ENCODE measurements at regions not wholly inside any gene's neighbourhood (a gene's known extent, or its start where the extent isn't known, plus 50 kb on each side); places are given as distances from the start of the nearest gene placed in this dataset.
A peak's percentile ranks its signal among the peaks of the same experiment; 100 is the strongest.

- H3F3A ChIP-seq (ENCODE audit: low read depth), result no peaks in the 10 kb centered on the region
- TF ChIP-seq EZH2phosphoT487 (IDR thresholded peaks at IDR 0.05; ENCODE audit: borderline replicate concordance) (no peak), CTCF (conservative IDR thresholded peaks at IDR 0.05; ENCODE audit: low read length) (peak; percentile 95)
Observed at GRCh38 chr15:94576889-94577533, 345.6 kb downstream of the MCTP2 start.

GRCh38 chr15:94579286-94579685 is 347.9 kb downstream of the MCTP2 start:
- Histone ChIP-seq H3K4me2 (ENCODE audit: low read depth, low read length, poor library complexity, severe bottlenecking) (no peak overlapping the region), H3K79me2 (ENCODE audit: insufficient read depth, low read length) (no peaks in the 10 kb centered on the region), H3K9me2 (replicated peaks; ENCODE audit: low read depth, low read length) (no peaks in the 10 kb centered on the region), H4K20me1 (ENCODE audit: insufficient read depth, low read length, poor library complexity, severe bottlenecking) (peaks cover 4% of the 10 kb centered on the region), H2AFZ (ENCODE audit: low read length) (no peak overlapping the region), H3K27me3 (ENCODE audit: insufficient read depth, low read length, poor library complexity, severe bottlenecking) (peaks cover 86% of the 10 kb centered on the region), H3F3A (ENCODE audit: low read depth) (no peaks in the 10 kb centered on the region), H3K9me3 (ENCODE audit: insufficient read depth, low read depth, low read length) (no peaks in the 10 kb centered on the region), H3K9ac (ENCODE audit: low read depth, low read length, poor library complexity, severe bottlenecking) (no peak overlapping the region), H3K4me3 (ENCODE audit: low read length, poor library complexity, severe bottlenecking) (no peak overlapping the region), H3K4me1 (ENCODE audit: insufficient read depth, low read length, poor library complexity, severe bottlenecking) (peaks cover 6% of the 10 kb centered on the region), H3K36me3 (ENCODE audit: insufficient read depth, low read length) (no peaks in the 10 kb centered on the region)
- TF ChIP-seq EZH2phosphoT487 (IDR thresholded peaks at IDR 0.05; ENCODE audit: borderline replicate concordance) (no peak), CTCF (conservative IDR thresholded peaks at IDR 0.05; ENCODE audit: low read length) (no peak)

More at GRCh38 chr15:94576889-94577533, 345.6 kb downstream of the MCTP2 start:
- Histone ChIP-seq H3K36me3 (ENCODE audit: insufficient read depth, low read length) (no peaks in the 10 kb centered on the region), H3K4me3 (ENCODE audit: low read length, poor library complexity, severe bottlenecking) (no peak overlapping the region), H4K20me1 (ENCODE audit: insufficient read depth, low read length, poor library complexity, severe bottlenecking) (no peaks in the 10 kb centered on the region), H2AFZ (ENCODE audit: low read length) (no peak overlapping the region), H3K9me2 (replicated peaks; ENCODE audit: low read depth, low read length) (no peaks in the 10 kb centered on the region), H3K27me3 (ENCODE audit: insufficient read depth, low read length, poor library complexity, severe bottlenecking) (peaks cover 76% of the 10 kb centered on the region), H3K79me2 (ENCODE audit: insufficient read depth, low read length) (no peaks in the 10 kb centered on the region), H3K9ac (ENCODE audit: low read depth, low read length, poor library complexity, severe bottlenecking) (no peak overlapping the region), H3K4me1 (ENCODE audit: insufficient read depth, low read length, poor library complexity, severe bottlenecking) (no peaks in the 10 kb centered on the region), H3K4me2 (ENCODE audit: low read depth, low read length, poor library complexity, severe bottlenecking) (no peak overlapping the region), H3K9me3 (ENCODE audit: insufficient read depth, low read depth, low read length) (no peaks in the 10 kb centered on the region)

GRCh38 chr15:94580211-94580885 is 349.0 kb downstream of the MCTP2 start:
- Histone ChIP-seq H3F3A (ENCODE audit: low read depth) (no peaks in the 10 kb centered on the region), H4K20me1 (ENCODE audit: insufficient read depth, low read length, poor library complexity, severe bottlenecking) (peaks cover 7% of the 10 kb centered on the region), H3K4me3 (ENCODE audit: low read length, poor library complexity, severe bottlenecking) (no peak overlapping the region), H2AFZ (ENCODE audit: low read length) (no peak overlapping the region), H3K4me1 (ENCODE audit: insufficient read depth, low read length, poor library complexity, severe bottlenecking) (peaks cover 14% of the 10 kb centered on the region), H3K36me3 (ENCODE audit: insufficient read depth, low read length) (no peaks in the 10 kb centered on the region), H3K79me2 (ENCODE audit: insufficient read depth, low read length) (no peaks in the 10 kb centered on the region), H3K9me3 (ENCODE audit: insufficient read depth, low read depth, low read length) (no peaks in the 10 kb centered on the region), H3K27me3 (ENCODE audit: insufficient read depth, low read length, poor library complexity, severe bottlenecking) (peaks cover 80% of the 10 kb centered on the region), H3K9ac (ENCODE audit: low read depth, low read length, poor library complexity, severe bottlenecking) (no peak overlapping the region), H3K4me2 (ENCODE audit: low read depth, low read length, poor library complexity, severe bottlenecking) (no peak overlapping the region), H3K9me2 (replicated peaks; ENCODE audit: low read depth, low read length) (no peaks in the 10 kb centered on the region)
- TF ChIP-seq EZH2phosphoT487 (IDR thresholded peaks at IDR 0.05; ENCODE audit: borderline replicate concordance), result no peak
- TF ChIP-seq CTCF (conservative IDR thresholded peaks at IDR 0.05; ENCODE audit: low read length), result no peak
